ENCODE measurements at regions not wholly inside any gene's neighbourhood (a gene's known extent, or its start where the extent isn't known, plus 50 kb on each side); places are given as distances from the start of the nearest gene placed in this dataset.
A peak's percentile ranks its signal among the peaks of the same experiment; 100 is the strongest.

GRCh38 chr18:27621236-27621890 lies 436.3 kb upstream of the CHST9 start:
- Mint-ChIP-seq H3K4me1 (no peaks in the 10 kb centered on the region), H3K27ac (no peak overlapping the region), H3K9me3 (no peaks in the 10 kb centered on the region), H3K4me3 (no peak overlapping the region), H3K36me3 (no peaks in the 10 kb centered on the region), H3K27me3 (no peaks in the 10 kb centered on the region)

- H3K27ac Mint-ChIP-seq: no peak overlapping the region
- H3K4me3 Mint-ChIP-seq: no peak overlapping the region
- no peaks in the 10 kb centered on the region for H3K27me3 Mint-ChIP-seq
- H3K36me3 Mint-ChIP-seq: no peaks in the 10 kb centered on the region
- H3K4me1 Mint-ChIP-seq: no peaks in the 10 kb centered on the region
- H3K9me3 Mint-ChIP-seq: no peaks in the 10 kb centered on the region
Measured at GRCh38 chr18:27619906-27620305, 434.8 kb upstream of the CHST9 start.

- Mint-ChIP-seq H3K9me3 (no peaks in the 10 kb centered on the region), H3K36me3 (no peaks in the 10 kb centered on the region), H3K4me3 (no peak overlapping the region), H3K27me3 (no peaks in the 10 kb centered on the region), H3K27ac (no peak overlapping the region), H3K4me1 (no peaks in the 10 kb centered on the region)
Measured at GRCh38 chr18:27619090-27619772, 434.1 kb upstream of the CHST9 start.

GRCh38 chr18:27616324-27616723 lies 431.2 kb upstream of the CHST9 start:
- H3K4me3 Mint-ChIP-seq: no peak overlapping the region
- no peaks in the 10 kb centered on the region for H3K36me3 Mint-ChIP-seq
- no peaks in the 10 kb centered on the region for H3K4me1 Mint-ChIP-seq
- H3K27me3 Mint-ChIP-seq: no peaks in the 10 kb centered on the region
- no peak overlapping the region for H3K27ac Mint-ChIP-seq
- no peaks in the 10 kb centered on the region for H3K9me3 Mint-ChIP-seq

- no peaks in the 10 kb centered on the region for H3K27me3 Mint-ChIP-seq
- H3K4me3 Mint-ChIP-seq: no peak overlapping the region
- peak overlapping the region in 1 of 3 donors; percentile 14 for H3K27ac Mint-ChIP-seq
- H3K4me1 Mint-ChIP-seq: no peaks in the 10 kb centered on the region
- H3K9me3 Mint-ChIP-seq: no peaks in the 10 kb centered on the region
- H3K36me3 Mint-ChIP-seq: no peaks in the 10 kb centered on the region
Measured at GRCh38 chr18:27614951-27615844, 430.1 kb upstream of the CHST9 start.

- Mint-ChIP-seq H3K9me3 (no peaks in the 10 kb centered on the region), H3K36me3 (no peaks in the 10 kb centered on the region), H3K27me3 (no peaks in the 10 kb centered on the region), H3K27ac (no peak overlapping the region), H3K4me3 (no peak overlapping the region), H3K4me1 (peaks cover 0 to 2% (median 0%) of the 10 kb centered on the region in 3 donors)
Measured at GRCh38 chr18:27609221-27609620, 424.1 kb upstream of the CHST9 start.

GRCh38 chr18:27608742-27609141 lies 423.6 kb upstream of the CHST9 start:
- no peaks in the 10 kb centered on the region for H3K36me3 Mint-ChIP-seq
- H3K27me3 Mint-ChIP-seq: no peaks in the 10 kb centered on the region
- peaks cover 0 to 2% (median 0%) of the 10 kb centered on the region in 3 donors for H3K4me1 Mint-ChIP-seq
- no peak overlapping the region for H3K4me3 Mint-ChIP-seq
- no peaks in the 10 kb centered on the region for H3K9me3 Mint-ChIP-seq
- H3K27ac Mint-ChIP-seq: no peak overlapping the region

GRCh38 chr18:27608174-27608573 lies 423.1 kb upstream of the CHST9 start:
- Mint-ChIP-seq H3K27ac (no peak overlapping the region), H3K4me3 (no peak overlapping the region), H3K36me3 (no peaks in the 10 kb centered on the region), H3K27me3 (no peaks in the 10 kb centered on the region), H3K9me3 (no peaks in the 10 kb centered on the region), H3K4me1 (peaks cover 0 to 2% (median 0%) of the 10 kb centered on the region in 3 donors)

GRCh38 chr18:27606741-27607140 lies 421.6 kb upstream of the CHST9 start:
- Mint-ChIP-seq H3K27ac (no peak overlapping the region), H3K4me3 (no peak overlapping the region), H3K36me3 (no peaks in the 10 kb centered on the region), H3K9me3 (no peaks in the 10 kb centered on the region), H3K4me1 (peaks cover 0 to 2% (median 0%) of the 10 kb centered on the region in 3 donors), H3K27me3 (no peaks in the 10 kb centered on the region)

GRCh38 chr18:27605107-27605834 lies 420.2 kb upstream of the CHST9 start:
- no peaks in the 10 kb centered on the region for H3K27me3 Mint-ChIP-seq
- H3K9me3 Mint-ChIP-seq: no peaks in the 10 kb centered on the region
- H3K36me3 Mint-ChIP-seq: no peaks in the 10 kb centered on the region
- H3K27ac Mint-ChIP-seq: no peak overlapping the region
- H3K4me1 Mint-ChIP-seq: peaks cover 0 to 2% (median 0%) of the 10 kb centered on the region in 3 donors
- H3K4me3 Mint-ChIP-seq: no peak overlapping the region

GRCh38 chr18:27604583-27604982 lies 419.5 kb upstream of the CHST9 start:
- Mint-ChIP-seq H3K9me3 (no peaks in the 10 kb centered on the region), H3K4me3 (no peak overlapping the region), H3K27ac (no peak overlapping the region), H3K36me3 (no peaks in the 10 kb centered on the region), H3K27me3 (no peaks in the 10 kb centered on the region), H3K4me1 (peaks cover 0 to 2% (median 0%) of the 10 kb centered on the region in 3 donors)

- Mint-ChIP-seq H3K4me3 (no peak overlapping the region), H3K4me1 (peaks cover 0 to 2% (median 0%) of the 10 kb centered on the region in 3 donors), H3K27me3 (no peaks in the 10 kb centered on the region), H3K27ac (no peak overlapping the region), H3K9me3 (no peaks in the 10 kb centered on the region), H3K36me3 (no peaks in the 10 kb centered on the region)
Measured at GRCh38 chr18:27602092-27602491, 417.0 kb upstream of the CHST9 start.

- Mint-ChIP-seq H3K36me3 (no peaks in the 10 kb centered on the region), H3K27ac (no peak overlapping the region), H3K27me3 (no peaks in the 10 kb centered on the region), H3K4me1 (peaks cover 0 to 2% (median 0%) of the 10 kb centered on the region in 3 donors), H3K9me3 (no peaks in the 10 kb centered on the region), H3K4me3 (no peak overlapping the region)
Measured at GRCh38 chr18:27600245-27600644, 415.1 kb upstream of the CHST9 start.

GRCh38 chr18:27599202-27599829 lies 414.2 kb upstream of the CHST9 start:
- H3K27me3 Mint-ChIP-seq: no peaks in the 10 kb centered on the region
- H3K4me1 Mint-ChIP-seq: no peaks in the 10 kb centered on the region

More at GRCh38 chr18:27599202-27599829, 414.2 kb upstream of the CHST9 start:
- H3K36me3 Mint-ChIP-seq: no peaks in the 10 kb centered on the region
- no peak overlapping the region for H3K4me3 Mint-ChIP-seq
- H3K27ac Mint-ChIP-seq: no peak overlapping the region
- H3K9me3 Mint-ChIP-seq: no peaks in the 10 kb centered on the region

Data from IgD-negative memory B cell (primary cell).